ENCODE measurements at regions not wholly inside any gene's neighbourhood (a gene's known extent, or its start where the extent isn't known, plus 50 kb on each side); places are given as distances from the start of the nearest gene placed in this dataset.
A peak's percentile ranks its signal among the peaks of the same experiment; 100 is the strongest.
"Not testable (repeated sequence)": the region's sequence is repeated elsewhere in the genome, so short reads cannot be mapped to it uniquely, and the experiment has no call there.

- no peak overlapping the region for H3K4me3 Mint-ChIP-seq
- DNase-seq (ENCODE audit: low spot score), result no peak
- CTCF ChIA-PET, result no interaction called here
- no peak overlapping the region for H3K27ac Mint-ChIP-seq
- peaks cover 10% of the 10 kb centered on the region for H3K4me1 Mint-ChIP-seq
- H3K9me3 Mint-ChIP-seq, result 0 out of 2 replicates have a peak, but pooled peaks cover 2% of the 10 kb centered on the region
- POLR2A ChIA-PET, result no interaction called here
- ATAC-seq, result no peak
- no peaks in the 10 kb centered on the region for H3K27me3 Mint-ChIP-seq (ENCODE audit: low read depth)
- TF ChIP-seq FOXP1 (CRISPR knock-in tag; IDR thresholded peaks at IDR 0.05; ENCODE audit: borderline replicate concordance), result no peak
- peaks cover 4% of the 10 kb centered on the region; the same call in 1 of the 2 replicates for H3K36me3 Mint-ChIP-seq
Measured at GRCh38 chr15:81828135-81828534, 217.7 kb downstream of the MEX3B start.

GRCh38 chr15:81825136-81825535, 220.7 kb downstream of the MEX3B start:
- Mint-ChIP-seq H3K27ac (no peak overlapping the region), H3K4me3 (no peak overlapping the region), H3K4me1 (peaks cover 6% of the 10 kb centered on the region), H3K36me3 (peaks cover 4% of the 10 kb centered on the region; the same call in 1 of the 2 replicates), H3K9me3 (0 out of 2 replicates have a peak, but pooled peaks cover 2% of the 10 kb centered on the region), H3K27me3 (ENCODE audit: low read depth) (no peaks in the 10 kb centered on the region)
- DNase-seq (ENCODE audit: low spot score) (no peak), ATAC-seq (no peak)
- ChIA-PET CTCF (no interaction called here), POLR2A (no interaction called here)
- TF ChIP-seq, protein P1, sequence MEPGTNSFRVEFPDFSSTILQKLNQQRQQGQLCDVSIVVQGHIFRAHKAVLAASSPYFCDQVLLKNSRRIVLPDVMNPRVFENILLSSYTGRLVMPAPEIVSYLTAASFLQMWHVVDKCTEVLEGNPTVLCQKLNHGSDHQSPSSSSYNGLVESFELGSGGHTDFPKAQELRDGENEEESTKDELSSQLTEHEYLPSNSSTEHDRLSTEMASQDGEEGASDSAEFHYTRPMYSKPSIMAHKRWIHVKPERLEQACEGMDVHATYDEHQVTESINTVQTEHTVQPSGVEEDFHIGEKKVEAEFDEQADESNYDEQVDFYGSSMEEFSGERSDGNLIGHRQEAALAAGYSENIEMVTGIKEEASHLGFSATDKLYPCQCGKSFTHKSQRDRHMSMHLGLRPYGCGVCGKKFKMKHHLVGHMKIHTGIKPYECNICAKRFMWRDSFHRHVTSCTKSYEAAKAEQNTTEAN (CRISPR knock-in tag; IDR thresholded peaks at IDR 0.05), result no peak
- TF ChIP-seq HMGXB4 (CRISPR knock-in tag; IDR thresholded peaks at IDR 0.05) (no peak), JUN (CRISPR knock-in tag; IDR thresholded peaks at IDR 0.05) (no peak)
- TF ChIP-seq, protein P2, sequence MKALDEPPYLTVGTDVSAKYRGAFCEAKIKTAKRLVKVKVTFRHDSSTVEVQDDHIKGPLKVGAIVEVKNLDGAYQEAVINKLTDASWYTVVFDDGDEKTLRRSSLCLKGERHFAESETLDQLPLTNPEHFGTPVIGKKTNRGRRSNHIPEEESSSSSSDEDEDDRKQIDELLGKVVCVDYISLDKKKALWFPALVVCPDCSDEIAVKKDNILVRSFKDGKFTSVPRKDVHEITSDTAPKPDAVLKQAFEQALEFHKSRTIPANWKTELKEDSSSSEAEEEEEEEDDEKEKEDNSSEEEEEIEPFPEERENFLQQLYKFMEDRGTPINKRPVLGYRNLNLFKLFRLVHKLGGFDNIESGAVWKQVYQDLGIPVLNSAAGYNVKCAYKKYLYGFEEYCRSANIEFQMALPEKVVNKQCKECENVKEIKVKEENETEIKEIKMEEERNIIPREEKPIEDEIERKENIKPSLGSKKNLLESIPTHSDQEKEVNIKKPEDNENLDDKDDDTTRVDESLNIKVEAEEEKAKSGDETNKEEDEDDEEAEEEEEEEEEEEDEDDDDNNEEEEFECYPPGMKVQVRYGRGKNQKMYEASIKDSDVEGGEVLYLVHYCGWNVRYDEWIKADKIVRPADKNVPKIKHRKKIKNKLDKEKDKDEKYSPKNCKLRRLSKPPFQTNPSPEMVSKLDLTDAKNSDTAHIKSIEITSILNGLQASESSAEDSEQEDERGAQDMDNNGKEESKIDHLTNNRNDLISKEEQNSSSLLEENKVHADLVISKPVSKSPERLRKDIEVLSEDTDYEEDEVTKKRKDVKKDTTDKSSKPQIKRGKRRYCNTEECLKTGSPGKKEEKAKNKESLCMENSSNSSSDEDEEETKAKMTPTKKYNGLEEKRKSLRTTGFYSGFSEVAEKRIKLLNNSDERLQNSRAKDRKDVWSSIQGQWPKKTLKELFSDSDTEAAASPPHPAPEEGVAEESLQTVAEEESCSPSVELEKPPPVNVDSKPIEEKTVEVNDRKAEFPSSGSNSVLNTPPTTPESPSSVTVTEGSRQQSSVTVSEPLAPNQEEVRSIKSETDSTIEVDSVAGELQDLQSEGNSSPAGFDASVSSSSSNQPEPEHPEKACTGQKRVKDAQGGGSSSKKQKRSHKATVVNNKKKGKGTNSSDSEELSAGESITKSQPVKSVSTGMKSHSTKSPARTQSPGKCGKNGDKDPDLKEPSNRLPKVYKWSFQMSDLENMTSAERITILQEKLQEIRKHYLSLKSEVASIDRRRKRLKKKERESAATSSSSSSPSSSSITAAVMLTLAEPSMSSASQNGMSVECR (CRISPR knock-in tag; IDR thresholded peaks at IDR 0.05; ENCODE audit: borderline replicate concordance), result no peak

DNA sequence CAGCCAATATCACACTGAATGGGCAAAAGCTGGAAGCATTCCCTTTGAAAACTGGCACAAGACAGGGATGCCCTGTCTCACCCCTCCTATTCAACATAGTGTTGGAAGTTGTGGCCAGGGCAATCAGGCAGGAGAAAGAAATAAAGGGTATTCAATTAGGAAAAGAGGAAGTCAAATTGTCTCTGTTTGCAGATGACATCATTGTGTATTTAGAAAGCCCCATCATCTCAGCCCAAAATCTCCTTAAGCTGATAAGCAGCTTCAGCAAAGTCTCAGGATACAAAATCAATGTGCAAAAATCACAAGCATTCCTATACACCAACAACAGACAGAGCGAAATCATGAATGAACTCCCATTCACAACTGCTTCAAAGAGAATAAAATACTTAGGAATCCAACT, 223.2 kb downstream of the MEX3B start:
- H3K27me3 Mint-ChIP-seq (ENCODE audit: low read depth); POLR2A ChIA-PET; CTCF ChIA-PET; H3K36me3 Mint-ChIP-seq; H3K9me3 Mint-ChIP-seq; H3K27ac Mint-ChIP-seq; H3K4me3 Mint-ChIP-seq; ATAC-seq; H3K4me1 Mint-ChIP-seq; DNase-seq (ENCODE audit: low spot score): not testable (repeated sequence)

GRCh38 chr15:81819924-81820635, 225.7 kb downstream of the MEX3B start:
- CTCF ChIA-PET, result no interaction called here
- Mint-ChIP-seq H3K27ac (0 out of 2 replicates have a peak overlapping the region, but pooled peaks have one; percentile 24), H3K9me3 (0 out of 2 replicates have a peak, but pooled peaks cover 2% of the 10 kb centered on the region), H3K4me1 (0 out of 2 replicates have a peak, but pooled peaks cover 2% of the 10 kb centered on the region), H3K36me3 (peaks cover 4% of the 10 kb centered on the region; the same call in 1 of the 2 replicates), H3K4me3 (no peak overlapping the region), H3K27me3 (ENCODE audit: low read depth) (no peaks in the 10 kb centered on the region)
- POLR2A ChIA-PET, result interaction anchor here (0.7 kb wide), 1 partner anchor 253 kb away, joined by 3 read pairs; no protein-coding TSS in a partner anchor
- TF ChIP-seq NR2C2 (CRISPR knock-in tag; IDR thresholded peaks at IDR 0.05) (no peak), ZNF512 (CRISPR knock-in tag; IDR thresholded peaks at IDR 0.05; ENCODE audit: borderline replicate concordance) (no peak), FOXP4 (CRISPR knock-in tag; IDR thresholded peaks at IDR 0.05) (no peak), ZNF671 (CRISPR knock-in tag; IDR thresholded peaks at IDR 0.05) (no peak)
- no peak for DNase-seq (ENCODE audit: low spot score)
- no peak for ATAC-seq
